ENCODE measurements at regions not wholly inside any gene's neighbourhood (a gene's known extent, or its start where the extent isn't known, plus 50 kb on each side); places are given as distances from the start of the nearest gene placed in this dataset.

DNA sequence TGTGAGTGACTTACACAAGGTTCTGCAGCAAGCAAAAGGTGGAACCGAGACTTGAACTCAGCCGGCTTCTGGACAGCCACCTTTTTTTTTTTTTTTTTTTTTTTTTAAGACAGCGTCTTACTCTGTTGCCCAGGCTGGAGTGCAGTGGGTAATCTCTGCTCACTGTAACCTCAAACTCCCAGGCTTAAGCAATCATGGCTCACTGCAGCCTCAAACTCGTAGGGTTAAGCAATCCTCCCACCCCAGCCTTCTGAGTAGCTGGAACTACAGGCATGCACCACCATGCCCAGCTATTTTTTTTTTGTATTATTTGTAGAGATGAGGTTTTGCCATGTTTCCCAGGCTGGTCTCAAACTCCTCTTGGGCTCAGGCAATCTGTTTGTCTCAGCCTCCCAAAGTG lies 55.2 kb upstream of the GOT2 start:
- no peak for TF ChIP-seq YY1 (IDR thresholded peaks at IDR 0.05; ENCODE audit: low read depth)
- no peak for TF ChIP-seq CEBPB (IDR thresholded peaks at IDR 0.05)
- no peak for TF ChIP-seq TAF1 (IDR thresholded peaks at IDR 0.05; ENCODE audit: low read depth)
